HL-60 (cell line): ENCODE measurements at regions not wholly inside any gene's neighbourhood (a gene's known extent, or its start where the extent isn't known, plus 50 kb on each side); places are given as distances from the start of the nearest gene placed in this dataset.

ENCODE experiments used
- GABPA ChIP-seq: IDR thresholded peaks from 2 replicates; pipeline ENCODE4 v1.6.1; 2012; ENCODE audit warnings: low read depth
- POLR2AphosphoS5 ChIP-seq: IDR thresholded peaks from 2 replicates; pipeline ENCODE4 v1.6.1; 2012; ENCODE audit warnings: low read depth
- REST ChIP-seq: IDR thresholded peaks from 2 replicates; pipeline ENCODE4 v1.6.1; 2012; ENCODE audit warnings: low read depth; ENCODE audit not compliant: insufficient replicate concordance
- TF ChIP-seq, protein P1 (sequence below): IDR thresholded peaks from one replicate; pipeline ENCODE4 v1.5.1; 2011; ENCODE audit warnings: low read length, control low read depth, inconsistent platforms; ENCODE audit not compliant: insufficient read depth

DNA sequence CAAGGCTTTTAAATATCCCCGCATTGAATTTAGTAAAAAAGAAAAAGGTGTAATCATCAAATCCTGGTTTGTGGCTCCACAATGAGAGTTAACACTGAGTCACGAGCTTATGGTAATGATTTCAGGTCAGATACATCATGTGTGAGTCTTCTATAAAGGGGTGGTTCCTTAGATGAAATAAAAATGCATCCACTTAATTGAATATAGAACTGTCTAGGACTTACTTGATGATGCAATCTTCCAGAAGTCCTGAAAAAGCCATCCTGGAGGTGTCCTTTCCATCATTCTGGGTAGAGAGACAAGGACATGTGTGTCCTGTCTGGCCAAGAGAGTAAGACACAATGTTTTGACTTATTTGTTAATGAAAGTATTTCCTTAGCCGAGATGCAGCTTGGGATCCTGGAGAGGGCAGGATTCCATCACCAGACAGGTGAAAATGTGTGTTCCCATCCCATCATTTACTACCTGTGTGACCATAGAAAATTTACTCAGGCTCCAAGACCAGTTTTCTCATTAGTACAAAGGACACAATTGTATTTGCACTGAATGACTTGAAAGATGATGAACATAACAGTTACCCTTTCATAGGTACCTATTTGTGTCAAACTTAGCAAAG lies 1539.8 kb upstream of the PIK3C3 start:
- no peak for TF ChIP-seq GABPA
- TF ChIP-seq, protein P1, sequence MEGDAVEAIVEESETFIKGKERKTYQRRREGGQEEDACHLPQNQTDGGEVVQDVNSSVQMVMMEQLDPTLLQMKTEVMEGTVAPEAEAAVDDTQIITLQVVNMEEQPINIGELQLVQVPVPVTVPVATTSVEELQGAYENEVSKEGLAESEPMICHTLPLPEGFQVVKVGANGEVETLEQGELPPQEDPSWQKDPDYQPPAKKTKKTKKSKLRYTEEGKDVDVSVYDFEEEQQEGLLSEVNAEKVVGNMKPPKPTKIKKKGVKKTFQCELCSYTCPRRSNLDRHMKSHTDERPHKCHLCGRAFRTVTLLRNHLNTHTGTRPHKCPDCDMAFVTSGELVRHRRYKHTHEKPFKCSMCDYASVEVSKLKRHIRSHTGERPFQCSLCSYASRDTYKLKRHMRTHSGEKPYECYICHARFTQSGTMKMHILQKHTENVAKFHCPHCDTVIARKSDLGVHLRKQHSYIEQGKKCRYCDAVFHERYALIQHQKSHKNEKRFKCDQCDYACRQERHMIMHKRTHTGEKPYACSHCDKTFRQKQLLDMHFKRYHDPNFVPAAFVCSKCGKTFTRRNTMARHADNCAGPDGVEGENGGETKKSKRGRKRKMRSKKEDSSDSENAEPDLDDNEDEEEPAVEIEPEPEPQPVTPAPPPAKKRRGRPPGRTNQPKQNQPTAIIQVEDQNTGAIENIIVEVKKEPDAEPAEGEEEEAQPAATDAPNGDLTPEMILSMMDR: no peak
- TF ChIP-seq REST: no peak
- no peak for TF ChIP-seq POLR2AphosphoS5
